ENCODE measurements at regions not wholly inside any gene's neighbourhood (a gene's known extent, or its start where the extent isn't known, plus 50 kb on each side); places are given as distances from the start of the nearest gene placed in this dataset.
"Not testable (repeated sequence)": the region's sequence is repeated elsewhere in the genome, so short reads cannot be mapped to it uniquely, and the experiment has no call there.

DNA sequence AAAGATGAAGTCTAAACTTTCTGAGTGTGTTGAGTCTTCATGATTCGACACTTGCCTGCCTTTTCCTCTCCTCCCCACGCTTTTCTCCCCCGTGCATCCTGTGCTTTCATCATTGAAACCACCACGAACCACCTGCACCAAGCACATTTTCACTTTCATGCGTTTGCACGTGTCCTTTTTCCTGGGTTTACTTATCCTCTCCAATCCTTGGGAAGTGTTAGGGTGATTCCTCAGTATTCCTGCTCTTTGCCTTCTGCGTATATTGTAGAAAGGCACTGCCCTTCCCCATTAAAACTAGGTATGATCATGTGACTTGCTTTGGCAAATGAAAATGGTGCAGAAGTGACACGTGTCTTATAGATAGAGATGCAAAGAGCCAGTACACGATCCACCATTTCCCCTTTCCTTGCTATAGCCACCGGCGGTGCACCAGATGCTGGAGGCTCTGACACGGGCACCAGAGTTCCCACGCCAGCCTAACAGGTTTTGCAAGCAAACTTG, 106.6 kb downstream of the BRMS1L start:
- DNase-seq, result peak; percentile 2

DNA sequence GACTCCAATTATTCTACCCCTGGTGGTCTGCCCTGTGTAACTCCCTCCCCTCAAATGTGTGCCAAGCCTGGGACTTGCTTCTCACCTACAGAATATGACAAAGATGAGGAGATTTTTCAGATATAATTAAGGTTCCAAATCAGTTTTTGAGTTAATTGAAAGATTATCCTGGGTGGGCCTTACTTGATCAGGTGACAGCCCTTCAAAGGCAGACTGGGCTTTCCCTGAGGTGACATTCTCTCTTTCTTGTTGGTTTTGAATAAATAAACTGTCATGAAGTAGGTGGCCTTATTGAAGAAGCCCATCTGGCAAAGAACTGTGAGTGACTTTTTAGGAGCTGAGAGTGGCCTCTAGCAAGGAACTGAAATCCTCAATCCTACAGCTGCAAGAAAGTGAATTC, 106.0 kb downstream of the BRMS1L start:
- DNase-seq, result no peak

DNA sequence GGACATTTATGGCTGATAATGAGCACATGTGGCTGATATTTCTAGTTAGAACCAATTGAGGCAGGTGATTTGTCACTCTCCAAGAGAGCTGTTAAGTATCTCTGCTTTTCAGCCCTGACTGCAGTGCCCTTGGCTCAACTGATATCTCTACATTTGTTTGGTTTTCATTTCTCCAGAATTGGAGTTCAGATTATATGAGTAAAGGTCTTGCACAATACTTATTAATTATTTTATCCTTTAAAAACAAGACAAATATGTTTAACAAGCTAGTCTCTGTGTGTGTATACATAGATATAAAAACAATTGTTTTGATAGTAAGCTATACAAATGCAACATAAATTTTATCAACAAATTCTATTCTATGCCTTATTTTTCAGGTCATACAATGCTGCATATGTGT, 105.2 kb downstream of the BRMS1L start:
- no peak for DNase-seq

DNA sequence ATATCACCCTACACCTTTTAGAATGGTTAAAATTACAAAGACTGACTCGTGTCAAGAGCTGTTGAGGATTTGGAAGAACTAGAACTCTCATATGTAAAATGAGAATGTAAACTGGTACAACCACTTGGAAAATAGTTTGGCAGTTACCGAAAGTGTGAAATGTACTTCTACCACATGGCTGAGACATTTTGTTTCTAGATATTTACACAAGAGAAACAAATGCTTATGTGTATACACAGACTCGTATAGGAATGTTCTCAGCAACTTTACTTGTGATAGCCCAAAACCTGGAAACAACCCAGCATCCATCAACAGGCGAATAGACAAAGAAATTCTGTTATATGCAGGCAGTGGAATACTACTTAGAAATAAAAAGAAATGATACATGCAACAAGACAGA, 103.0 kb downstream of the BRMS1L start:
- DNase-seq, result no peak

DNA sequence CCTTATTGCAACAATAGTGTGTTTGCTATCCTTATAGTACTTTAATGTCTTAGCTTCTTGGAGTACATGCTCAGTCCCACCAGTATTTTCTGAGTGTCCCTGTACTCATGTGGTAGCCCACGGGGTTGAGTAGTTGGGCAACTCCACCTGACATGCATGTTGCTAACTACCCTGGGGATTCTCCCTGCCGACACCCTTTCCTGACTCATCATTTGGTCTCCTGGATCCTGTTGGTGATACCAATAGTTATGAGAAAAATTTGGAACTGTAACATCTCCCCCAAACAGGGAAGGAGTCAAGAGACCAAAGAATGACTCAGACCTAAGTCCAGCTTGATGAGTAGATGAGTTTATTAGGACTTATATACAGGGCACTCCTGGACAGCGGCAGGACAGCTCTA, 101.6 kb downstream of the BRMS1L start:
- no peak for DNase-seq

DNA sequence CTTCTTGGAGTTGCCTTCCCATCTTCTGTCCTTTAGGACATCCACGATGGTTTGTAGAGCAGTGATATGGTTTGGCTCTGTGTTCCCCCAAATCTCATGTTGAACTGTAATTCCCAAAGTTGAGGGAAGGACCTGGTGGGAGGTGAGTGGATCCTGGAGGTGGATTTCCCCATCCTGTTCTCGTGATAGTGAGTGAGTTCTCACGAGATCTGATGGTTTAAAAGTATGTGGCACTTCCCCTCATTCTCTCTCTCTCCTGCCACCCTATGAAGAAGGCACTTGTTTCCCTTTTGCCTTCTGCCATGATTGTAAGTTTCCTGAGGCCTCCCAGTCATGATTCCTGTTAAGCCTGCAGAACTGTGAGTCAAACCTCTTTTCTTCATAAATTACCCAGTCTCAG, 99.2 kb downstream of the BRMS1L start:
- DNase-seq, result no peak

DNA sequence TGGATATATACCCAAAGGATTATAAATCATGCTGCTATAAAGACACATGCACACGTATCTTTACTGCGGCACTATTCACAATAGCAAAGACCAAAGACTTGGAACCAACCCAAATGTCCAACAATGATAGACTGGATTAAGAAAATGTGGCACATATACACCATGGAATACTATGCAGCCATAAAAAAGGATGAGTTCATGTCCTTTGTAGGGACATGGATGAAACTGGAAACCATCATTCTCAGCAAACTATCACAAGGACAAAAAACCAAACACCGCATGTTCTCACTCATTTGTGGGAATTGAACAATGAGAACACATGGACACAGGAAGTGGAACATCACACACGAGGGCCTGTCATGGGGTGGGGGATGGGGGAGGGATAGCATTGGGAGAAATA, 96.5 kb downstream of the BRMS1L start:
- not testable (repeated sequence) for DNase-seq

DNA sequence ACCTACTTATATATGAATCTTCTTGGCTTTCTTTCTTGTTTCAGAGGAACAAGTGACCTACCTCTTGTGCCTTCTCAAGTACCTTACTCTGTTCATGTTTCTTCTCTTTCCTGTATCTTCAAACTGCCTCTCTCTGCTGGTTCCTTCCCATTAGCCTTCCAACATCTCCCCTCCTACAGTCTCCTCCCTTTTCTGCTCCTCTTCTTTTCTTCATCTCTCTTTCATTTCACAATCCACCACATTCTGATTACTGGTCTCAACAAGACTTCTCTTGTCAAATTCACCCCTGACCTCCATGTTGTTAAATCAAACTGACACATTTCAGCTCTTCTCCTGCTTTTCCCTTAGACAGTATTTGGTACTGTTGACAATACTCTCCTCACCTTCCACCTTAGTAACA, 95.6 kb downstream of the BRMS1L start:
- DNase-seq, result no peak

Measured in stimulated activated naive CD4-positive, alpha-beta T cell treated with Interleukin-2 at 50 U/mL for 16 hours (primary cell).